ENCODE measurements at regions not wholly inside any gene's neighbourhood (a gene's known extent, or its start where the extent isn't known, plus 50 kb on each side); places are given as distances from the start of the nearest gene placed in this dataset.

DNA sequence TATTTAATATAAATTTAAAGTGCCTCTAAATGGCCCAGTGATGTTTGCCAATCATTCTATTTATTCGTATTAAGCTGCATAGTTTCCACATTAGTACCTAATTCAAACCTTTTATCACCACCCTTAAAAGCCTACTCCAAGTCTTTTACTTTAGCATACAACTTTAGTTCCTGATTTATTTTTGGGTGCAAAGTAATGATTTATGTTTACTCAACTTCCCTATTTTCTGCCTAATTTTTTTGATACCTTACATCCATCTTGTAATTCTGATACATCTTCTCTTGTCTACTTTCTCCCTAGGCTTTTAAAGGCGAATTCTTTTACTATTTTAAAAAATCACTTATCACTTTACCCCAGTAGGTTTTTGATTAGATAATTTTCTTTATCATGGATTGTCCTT lies 2651.1 kb upstream of the PCDH20 start:
- FAIRE-seq (no peak), DNase-seq (ENCODE audit: low spot score) (no peak), ATAC-seq (no peak)
- Histone ChIP-seq H3K4me1 (ENCODE audit: insufficient read depth, low read length) (peaks cover 19% of the 10 kb centered on the region; the same call in 1 of the 2 replicates), H3K79me2 (ENCODE audit: insufficient read depth, low read length) (peaks cover 6% of the 10 kb centered on the region), H3K4me2 (ENCODE audit: low read depth, low read length) (no peak overlapping the region), H3K36me3 (replicated peaks in 1 of 2; ENCODE audit: control insufficient read depth in 1 of 2, insufficient read depth in 2 of 2, low read length in 2 of 2) (no peaks in the 10 kb centered on the region), H3K27me3 (ENCODE audit: control insufficient read depth in 1 of 2, insufficient read depth in 2 of 2, low read length in 2 of 2) (no peaks in the 10 kb centered on the region), H2AFZ (ENCODE audit: low read length) (no peak overlapping the region), H3K27ac (ENCODE audit: extremely low read length, insufficient read depth, low read length) (no peak overlapping the region), H4K20me1 (ENCODE audit: insufficient read depth, low read length) (no peaks in the 10 kb centered on the region), H3K9me3 (ENCODE audit: low read length) (no peaks in the 10 kb centered on the region), H3K9ac (ENCODE audit: insufficient read depth, low read depth, low read length) (no peak overlapping the region), H3K4me3 (replicated peaks in 1 of 3; ENCODE audit: insufficient read depth in 1 of 3, low read depth in 2 of 3, low read length in 3 of 3) (no peak overlapping the region)
- no peak for TF ChIP-seq MAF1 (CRISPR knock-in tag; IDR thresholded peaks at IDR 0.05; ENCODE audit: borderline replicate concordance)
- no peak for TF ChIP-seq POGZ (CRISPR knock-in tag; IDR thresholded peaks at IDR 0.05)
- TF ChIP-seq CBX1 (IDR thresholded peaks at IDR 0.05; ENCODE audit: low read depth): no peak
- TF ChIP-seq JARID2 (CRISPR knock-in tag; IDR thresholded peaks at IDR 0.05; ENCODE audit: insufficient replicate concordance): no peak
- TF ChIP-seq MXI1 (IDR thresholded peaks at IDR 0.05; ENCODE audit: borderline replicate concordance, low read depth, low read length): no peak
- TF ChIP-seq ZNF761 (CRISPR knock-in tag; conservative IDR thresholded peaks at IDR 0.05): no peak
- no peak for TF ChIP-seq ZNF567 (CRISPR knock-in tag; IDR thresholded peaks at IDR 0.05; ENCODE audit: borderline replicate concordance)
- no peak for TF ChIP-seq PHF5A (CRISPR knock-in tag; IDR thresholded peaks at IDR 0.05; ENCODE audit: low read depth, unreplicated experiment)
- TF ChIP-seq, protein P1, sequence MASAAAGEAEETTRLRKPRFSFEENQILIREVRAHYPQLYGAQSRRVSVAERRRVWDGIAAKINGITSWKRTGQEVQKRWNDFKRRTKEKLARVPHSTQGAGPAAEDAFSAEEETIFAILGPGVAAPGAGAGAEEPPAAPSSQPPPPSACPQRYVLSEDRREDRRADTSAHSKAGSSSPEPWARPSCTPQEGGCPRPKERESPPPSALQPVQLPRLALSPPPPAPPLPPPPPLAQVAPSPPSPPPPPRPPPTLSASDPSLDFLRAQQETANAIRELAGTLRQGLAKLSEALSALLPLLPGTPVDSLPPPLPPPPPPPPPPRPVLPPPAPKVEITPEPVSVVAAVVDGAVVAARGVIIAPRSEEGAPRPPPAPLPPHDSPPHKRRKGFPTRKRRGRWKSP (CRISPR knock-in tag; IDR thresholded peaks at IDR 0.05): no peak
- TF ChIP-seq MYNN (CRISPR knock-in tag; IDR thresholded peaks at IDR 0.05; ENCODE audit: low read depth): no peak
- TF ChIP-seq, protein P2, sequence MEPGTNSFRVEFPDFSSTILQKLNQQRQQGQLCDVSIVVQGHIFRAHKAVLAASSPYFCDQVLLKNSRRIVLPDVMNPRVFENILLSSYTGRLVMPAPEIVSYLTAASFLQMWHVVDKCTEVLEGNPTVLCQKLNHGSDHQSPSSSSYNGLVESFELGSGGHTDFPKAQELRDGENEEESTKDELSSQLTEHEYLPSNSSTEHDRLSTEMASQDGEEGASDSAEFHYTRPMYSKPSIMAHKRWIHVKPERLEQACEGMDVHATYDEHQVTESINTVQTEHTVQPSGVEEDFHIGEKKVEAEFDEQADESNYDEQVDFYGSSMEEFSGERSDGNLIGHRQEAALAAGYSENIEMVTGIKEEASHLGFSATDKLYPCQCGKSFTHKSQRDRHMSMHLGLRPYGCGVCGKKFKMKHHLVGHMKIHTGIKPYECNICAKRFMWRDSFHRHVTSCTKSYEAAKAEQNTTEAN (CRISPR knock-in tag; conservative IDR thresholded peaks at IDR 0.05): no peak
- no peak for TF ChIP-seq MIER3 (CRISPR knock-in tag; IDR thresholded peaks at IDR 0.05; ENCODE audit: borderline replicate concordance)
- TF ChIP-seq, protein P3, sequence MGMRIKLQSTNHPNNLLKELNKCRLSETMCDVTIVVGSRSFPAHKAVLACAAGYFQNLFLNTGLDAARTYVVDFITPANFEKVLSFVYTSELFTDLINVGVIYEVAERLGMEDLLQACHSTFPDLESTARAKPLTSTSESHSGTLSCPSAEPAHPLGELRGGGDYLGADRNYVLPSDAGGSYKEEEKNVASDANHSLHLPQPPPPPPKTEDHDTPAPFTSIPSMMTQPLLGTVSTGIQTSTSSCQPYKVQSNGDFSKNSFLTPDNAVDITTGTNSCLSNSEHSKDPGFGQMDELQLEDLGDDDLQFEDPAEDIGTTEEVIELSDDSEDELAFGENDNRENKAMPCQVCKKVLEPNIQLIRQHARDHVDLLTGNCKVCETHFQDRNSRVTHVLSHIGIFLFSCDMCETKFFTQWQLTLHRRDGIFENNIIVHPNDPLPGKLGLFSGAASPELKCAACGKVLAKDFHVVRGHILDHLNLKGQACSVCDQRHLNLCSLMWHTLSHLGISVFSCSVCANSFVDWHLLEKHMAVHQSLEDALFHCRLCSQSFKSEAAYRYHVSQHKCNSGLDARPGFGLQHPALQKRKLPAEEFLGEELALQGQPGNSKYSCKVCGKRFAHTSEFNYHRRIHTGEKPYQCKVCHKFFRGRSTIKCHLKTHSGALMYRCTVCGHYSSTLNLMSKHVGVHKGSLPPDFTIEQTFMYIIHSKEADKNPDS (CRISPR knock-in tag; IDR thresholded peaks at IDR 0.05): no peak
- TF ChIP-seq, protein P4, sequence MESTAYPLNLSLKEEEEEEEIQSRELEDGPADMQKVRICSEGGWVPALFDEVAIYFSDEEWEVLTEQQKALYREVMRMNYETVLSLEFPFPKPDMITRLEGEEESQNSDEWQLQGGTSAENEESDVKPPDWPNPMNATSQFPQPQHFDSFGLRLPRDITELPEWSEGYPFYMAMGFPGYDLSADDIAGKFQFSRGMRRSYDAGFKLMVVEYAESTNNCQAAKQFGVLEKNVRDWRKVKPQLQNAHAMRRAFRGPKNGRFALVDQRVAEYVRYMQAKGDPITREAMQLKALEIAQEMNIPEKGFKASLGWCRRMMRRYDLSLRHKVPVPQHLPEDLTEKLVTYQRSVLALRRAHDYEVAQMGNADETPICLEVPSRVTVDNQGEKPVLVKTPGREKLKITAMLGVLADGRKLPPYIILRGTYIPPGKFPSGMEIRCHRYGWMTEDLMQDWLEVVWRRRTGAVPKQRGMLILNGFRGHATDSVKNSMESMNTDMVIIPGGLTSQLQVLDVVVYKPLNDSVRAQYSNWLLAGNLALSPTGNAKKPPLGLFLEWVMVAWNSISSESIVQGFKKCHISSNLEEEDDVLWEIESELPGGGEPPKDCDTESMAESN (CRISPR knock-in tag; conservative IDR thresholded peaks at IDR 0.05): no peak
- TF ChIP-seq TARDBP (CRISPR knock-in tag; IDR thresholded peaks at IDR 0.05): no peak
- ChIA-PET POLR2A (interaction anchor here (1.0 kb wide), 1 partner anchor 9 kb away, joined by 5 read pairs; no protein-coding TSS in a partner anchor), CTCF (ENCODE audit: low intra/inter-chr PET ratio, low total read pairs) (no interaction called here)
- intact Hi-C loops (cut with micrococcal nuclease; ENCODE audit: unreplicated experiment): no loop called here
- in situ Hi-C loops (cut with HindIII; ENCODE audit: extremely low pct_ligation_motif_present, low pct_unique_long_range_greater_than_20kb): no loop called here
- no TSS peak for BruUV-seq (replicated peaks)
- WGBS (ENCODE audit: low lambda C conversion rate): 94% methylated on average over 2 of the region's 2 CpGs
